Neural cell (in vitro differentiated cells): ENCODE measurements at regions not wholly inside any gene's neighbourhood (a gene's known extent, or its start where the extent isn't known, plus 50 kb on each side); places are given as distances from the start of the nearest gene placed in this dataset.

Experiments used
- EP300 ChIP-seq: fragments of 450-650 bp; conservative IDR thresholded peaks from 2 replicates; pipeline ENCODE4 v1.6.1; 2014; ENCODE audit warnings: antibody characterized with exemption, mild to moderate bottlenecking, moderate library complexity; ENCODE audit not compliant: poor library complexity, severe bottlenecking
- POLR2AphosphoS5 ChIP-seq: IDR thresholded peaks from 2 replicates; pipeline ENCODE4 v1.6.1; 2012
- RAD21 ChIP-seq: fragments of 450-650 bp; conservative IDR thresholded peaks from 2 replicates; pipeline ENCODE4 v1.6.1; 2014; ENCODE audit warnings: antibody characterized with exemption, mild to moderate bottlenecking, moderate library complexity
- SMC3 ChIP-seq: fragments of 450-650 bp; conservative IDR thresholded peaks from 2 replicates; pipeline ENCODE4 v1.6.1; 2014; ENCODE audit warnings: antibody characterized with exemption, mild to moderate bottlenecking, moderate library complexity; ENCODE audit not compliant: poor library complexity
- TAF1 ChIP-seq: IDR thresholded peaks from 2 replicates; pipeline ENCODE4 v1.6.1; 2012; ENCODE audit warnings: low read depth
- TF ChIP-seq, protein P1 (sequence below): fragments of 450-650 bp; IDR thresholded peaks from 2 replicates; pipeline ENCODE4 v1.5.1; 2014; ENCODE audit warnings: antibody characterized with exemption, mild to moderate bottlenecking, moderate library complexity; ENCODE audit not compliant: poor library complexity, severe bottlenecking

DNA sequence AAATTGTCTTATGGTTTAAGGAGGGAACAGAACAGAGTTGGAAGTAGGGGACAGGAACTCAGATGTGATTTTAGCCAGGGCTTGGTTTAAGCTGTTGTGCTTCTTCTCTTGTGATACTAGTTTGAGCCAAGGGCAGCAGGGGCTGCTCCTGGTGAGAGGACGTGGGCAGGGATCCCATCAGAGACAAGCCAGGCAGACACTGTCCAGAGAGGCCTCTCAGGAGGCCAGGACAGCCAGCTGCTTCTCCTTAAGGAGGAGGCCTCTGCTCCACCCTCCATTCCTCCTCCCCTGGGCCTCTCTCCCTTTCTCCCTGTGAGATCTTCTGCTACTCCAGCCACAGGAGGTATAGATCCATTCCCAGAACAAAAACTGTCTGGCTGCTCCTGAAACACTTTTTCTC is 108.4 kb upstream of the MLN start:
- TF ChIP-seq, protein P1, sequence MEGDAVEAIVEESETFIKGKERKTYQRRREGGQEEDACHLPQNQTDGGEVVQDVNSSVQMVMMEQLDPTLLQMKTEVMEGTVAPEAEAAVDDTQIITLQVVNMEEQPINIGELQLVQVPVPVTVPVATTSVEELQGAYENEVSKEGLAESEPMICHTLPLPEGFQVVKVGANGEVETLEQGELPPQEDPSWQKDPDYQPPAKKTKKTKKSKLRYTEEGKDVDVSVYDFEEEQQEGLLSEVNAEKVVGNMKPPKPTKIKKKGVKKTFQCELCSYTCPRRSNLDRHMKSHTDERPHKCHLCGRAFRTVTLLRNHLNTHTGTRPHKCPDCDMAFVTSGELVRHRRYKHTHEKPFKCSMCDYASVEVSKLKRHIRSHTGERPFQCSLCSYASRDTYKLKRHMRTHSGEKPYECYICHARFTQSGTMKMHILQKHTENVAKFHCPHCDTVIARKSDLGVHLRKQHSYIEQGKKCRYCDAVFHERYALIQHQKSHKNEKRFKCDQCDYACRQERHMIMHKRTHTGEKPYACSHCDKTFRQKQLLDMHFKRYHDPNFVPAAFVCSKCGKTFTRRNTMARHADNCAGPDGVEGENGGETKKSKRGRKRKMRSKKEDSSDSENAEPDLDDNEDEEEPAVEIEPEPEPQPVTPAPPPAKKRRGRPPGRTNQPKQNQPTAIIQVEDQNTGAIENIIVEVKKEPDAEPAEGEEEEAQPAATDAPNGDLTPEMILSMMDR, result no peak
- no peak for TF ChIP-seq EP300
- TF ChIP-seq RAD21, result no peak
- TF ChIP-seq POLR2AphosphoS5, result no peak
- no peak for TF ChIP-seq TAF1
- TF ChIP-seq SMC3, result no peak
